ENCODE measurements at regions not wholly inside any gene's neighbourhood (a gene's known extent, or its start where the extent isn't known, plus 50 kb on each side); places are given as distances from the start of the nearest gene placed in this dataset.

- no peak for TF ChIP-seq CTCF (IDR thresholded peaks at IDR 0.05; ENCODE audit: low read depth, low read length, missing input control)
- TF ChIP-seq SP1 (IDR thresholded peaks at IDR 0.05) = no peak
- TF ChIP-seq MAX (IDR thresholded peaks at IDR 0.05) = no peak
- no peak for TF ChIP-seq RAD21 (IDR thresholded peaks at IDR 0.05)
- TF ChIP-seq TAF1 (conservative IDR thresholded peaks at IDR 0.05) = no peak
- no peak for TF ChIP-seq GABPA (IDR thresholded peaks at IDR 0.05 in 1 of 2, conservative IDR thresholded peaks at IDR 0.05 in 1 of 2)
- TF ChIP-seq REST (IDR thresholded peaks at IDR 0.05) = no peak
- TF ChIP-seq FOXA2 (IDR thresholded peaks at IDR 0.05) = no peak
- TF ChIP-seq YY1 (IDR thresholded peaks at IDR 0.05) = no peak
- no peak for TF ChIP-seq JUND (IDR thresholded peaks at IDR 0.05)
- no peak for TF ChIP-seq HNF4A (conservative IDR thresholded peaks at IDR 0.05)
Measured at GRCh38 chr12:25315388-25315787, 64.7 kb upstream of the KRAS start.

Data from liver (tissue), 3 donors.